NAMALWA (cell line): ENCODE measurements at regions not wholly inside any gene's neighbourhood (a gene's known extent, or its start where the extent isn't known, plus 50 kb on each side); places are given as distances from the start of the nearest gene placed in this dataset.
"Not testable (repeated sequence)": the region's sequence is repeated elsewhere in the genome, so short reads cannot be mapped to it uniquely, and the experiment has no call there.

Experiments
- DNase-seq: peaks from one replicate; pipeline ENCODE4 v3.0.0-alpha.2; 2015; ENCODE audit warnings: low spot score

- DNase-seq, result no peak
These were observed 1616.0 kb downstream of the KHDRBS2 start for GRCh38 chr6:60670036-60670435.

GRCh38 chr6:60668428-60668827 lies 1617.6 kb downstream of the KHDRBS2 start:
- no peak for DNase-seq

GRCh38 chr6:60663199-60663598 lies 1622.8 kb downstream of the KHDRBS2 start:
- not testable (repeated sequence) for DNase-seq

GRCh38 chr6:60643870-60644269 lies 1642.2 kb downstream of the KHDRBS2 start:
- no peak for DNase-seq

- DNase-seq, result not testable (repeated sequence)
These were observed 1646.8 kb downstream of the KHDRBS2 start for GRCh38 chr6:60639185-60639584.
